Ishikawa (cell line): ENCODE measurements at regions not wholly inside any gene's neighbourhood (a gene's known extent, or its start where the extent isn't known, plus 50 kb on each side); places are given as distances from the start of the nearest gene placed in this dataset.

Source experiments
- CEBPB ChIP-seq: IDR thresholded peaks from 2 replicates; pipeline ENCODE4 v1.6.1; 2012
- CREB1 ChIP-seq: IDR thresholded peaks from 2 replicates; pipeline ENCODE4 v1.6.1; 2012; ENCODE audit warnings: low read depth
- EGR1 ChIP-seq: IDR thresholded peaks from 2 replicates; pipeline ENCODE4 v1.6.1; 2012
- EP300 ChIP-seq: IDR thresholded peaks from 2 replicates; pipeline ENCODE4 v1.6.1; 2012; ENCODE audit warnings: borderline replicate concordance
- FOXM1 ChIP-seq: IDR thresholded peaks from 2 replicates; pipeline ENCODE4 v1.6.1; 2012; ENCODE audit warnings: low read depth, borderline replicate concordance
- MAX ChIP-seq: IDR thresholded peaks from 2 replicates; pipeline ENCODE4 v1.6.1; 2012
- NFIC ChIP-seq: IDR thresholded peaks from 2 replicates; pipeline ENCODE4 v1.6.1; 2012
- RAD21 ChIP-seq: IDR thresholded peaks from 2 replicates; pipeline ENCODE4 v1.6.1; 2012; ENCODE audit warnings: low read depth
- REST ChIP-seq: IDR thresholded peaks from 2 replicates; pipeline ENCODE4 v1.6.1; 2012; ENCODE audit warnings: low read depth, mild to moderate bottlenecking
- TAF1 ChIP-seq: IDR thresholded peaks from 2 replicates; pipeline ENCODE4 v1.6.1; 2012; ENCODE audit warnings: low read depth, mild to moderate bottlenecking
- TCF12 ChIP-seq: IDR thresholded peaks from 2 replicates; pipeline ENCODE4 v1.6.1; 2012; ENCODE audit warnings: low read depth
- TEAD4 ChIP-seq: IDR thresholded peaks from 2 replicates; pipeline ENCODE4 v1.6.1; 2012
- USF1 ChIP-seq: IDR thresholded peaks from 2 replicates; pipeline ENCODE4 v1.6.1; 2012
- YY1 ChIP-seq: IDR thresholded peaks from 2 replicates; pipeline ENCODE4 v1.6.1; 2012; ENCODE audit warnings: low read depth
- ZBTB7A ChIP-seq: IDR thresholded peaks from 2 replicates; pipeline ENCODE4 v1.6.1; 2012; ENCODE audit warnings: low read depth

- no peak for TF ChIP-seq USF1
- TF ChIP-seq TEAD4, result no peak
- no peak for TF ChIP-seq CREB1
- TF ChIP-seq EP300, result no peak
- no peak for TF ChIP-seq EGR1
These were observed 205.2 kb upstream of the RPL38 start for GRCh38 chr17:73998249-73998648.

- peak; percentile 57 for TF ChIP-seq RAD21
- no peak for TF ChIP-seq TEAD4
These were observed 204.5 kb upstream of the RPL38 start for GRCh38 chr17:73998653-73999645.

GRCh38 chr17:74001145-74001544 is 202.3 kb upstream of the RPL38 start:
- no peak for TF ChIP-seq RAD21
- no peak for TF ChIP-seq CEBPB
- no peak for TF ChIP-seq EP300
- TF ChIP-seq REST, result no peak
- TF ChIP-seq MAX, result no peak

- no peak for TF ChIP-seq MAX
- no peak for TF ChIP-seq EP300
- no peak for TF ChIP-seq CREB1
- TF ChIP-seq EGR1, result no peak
- no peak for TF ChIP-seq ZBTB7A
- TF ChIP-seq USF1, result no peak
- no peak for TF ChIP-seq YY1
- no peak for TF ChIP-seq FOXM1
- no peak for TF ChIP-seq TAF1
- TF ChIP-seq RAD21, result no peak
- TF ChIP-seq REST, result no peak
- no peak for TF ChIP-seq CEBPB
- TF ChIP-seq TEAD4, result no peak
- no peak for TF ChIP-seq TCF12
- no peak for TF ChIP-seq NFIC
These were observed 201.2 kb upstream of the RPL38 start for GRCh38 chr17:74002241-74002640.

GRCh38 chr17:74004056-74004455 is 199.4 kb upstream of the RPL38 start:
- TF ChIP-seq EGR1 (no peak), MAX (no peak), EP300 (no peak), TEAD4 (no peak)

- TF ChIP-seq TCF12, result no peak
- TF ChIP-seq NFIC, result no peak
- no peak for TF ChIP-seq RAD21
- no peak for TF ChIP-seq CREB1
- TF ChIP-seq REST, result no peak
- TF ChIP-seq FOXM1, result no peak
These were observed 197.7 kb upstream of the RPL38 start for GRCh38 chr17:74005790-74006189.
